AG04449 (cell line): ENCODE measurements at regions not wholly inside any gene's neighbourhood (a gene's known extent, or its start where the extent isn't known, plus 50 kb on each side); places are given as distances from the start of the nearest gene placed in this dataset.
A peak's percentile ranks its signal among the peaks of the same experiment; 100 is the strongest.

Experiments
- CTCF ChIA-PET: fragments of 350-600 bp; formaldehyde crosslinking; extraction: SDS; loops from one replicate; lab custom pipeline; 2021; ENCODE audit warnings: antibody characterized with exemption; lab: Yijun Ruan, JAX
- POLR2A ChIA-PET: fragments of 400-600, 350-600 bp; formaldehyde crosslinking; extraction: SDS; loops from one replicate; lab custom pipeline; 2020; ENCODE audit warnings: antibody characterized with exemption, inconsistent platforms; lab: Yijun Ruan, JAX
- DNase-seq: peaks from one replicate; pipeline ENCODE4 v3.0.0-alpha.2; 2010; ENCODE audit warnings: low read depth, low spot score
- H3K4me3 ChIP-seq: 2 replicates; pipeline ENCODE4 v1.5.1; 2011; ENCODE audit warnings: low read depth, mild to moderate bottlenecking, control low read depth, low read length
- CTCF ChIP-seq: IDR thresholded peaks from one replicate; pipeline ENCODE4 v1.5.1; 2011; ENCODE audit warnings: mild to moderate bottlenecking, moderate library complexity, low read length, control low read depth, inconsistent platforms; ENCODE audit not compliant: insufficient read depth; ENCODE audit errors: missing control alignments

- POLR2A ChIA-PET = no interaction called here
- CTCF ChIA-PET = interaction anchor here (0.9 to 5.0 kb wide), 5 partner anchors 10 to 634 kb away, joined by 3 to 49 read pairs (median 3); no protein-coding TSS in a partner anchor
- no peak for DNase-seq
- TF ChIP-seq CTCF = no peak
- H3K4me3 ChIP-seq = no peak overlapping the region
Observed at GRCh38 chr5:168217497-168217896, 73.9 kb upstream of the WWC1 start.

- ChIA-PET POLR2A (no interaction called here), CTCF (interaction anchor here (0.7 to 5.0 kb wide), 17 partner anchors 9 to 643 kb away, joined by 3 to 49 read pairs (median 7); no protein-coding TSS in a partner anchor)
- no peak for TF ChIP-seq CTCF
- DNase-seq = no peak
- H3K4me3 ChIP-seq = no peak overlapping the region
Observed at GRCh38 chr5:168218746-168219145, 72.7 kb upstream of the WWC1 start.

- DNase-seq = no peak
- CTCF ChIA-PET = interaction anchor here (0.7 to 5.0 kb wide), 49 partner anchors 8 to 651 kb away, joined by 3 to 49 read pairs (median 4); no protein-coding TSS in a partner anchor
- peak; percentile 75 for TF ChIP-seq CTCF
- POLR2A ChIA-PET = no interaction called here
- H3K4me3 ChIP-seq = no peak overlapping the region
Observed at GRCh38 chr5:168219515-168220410, 71.7 kb upstream of the WWC1 start.

- POLR2A ChIA-PET = no interaction called here
- DNase-seq = no peak
- CTCF ChIA-PET = interaction anchor here (1.4 to 1.6 kb wide), 2 partner anchors 9 to 641 kb away, joined by 4 to 5 read pairs; no protein-coding TSS in a partner anchor
- TF ChIP-seq CTCF = no peak
- no peak overlapping the region for H3K4me3 ChIP-seq
Observed at GRCh38 chr5:168224085-168224484, 67.4 kb upstream of the WWC1 start.

- no peak for TF ChIP-seq CTCF
- ChIA-PET POLR2A (no interaction called here), CTCF (interaction anchor here (1.1 to 1.4 kb wide), 2 partner anchors 12 to 17 kb away, joined by 3 to 4 read pairs; no protein-coding TSS in a partner anchor)
- no peak overlapping the region for H3K4me3 ChIP-seq
- no peak for DNase-seq
Observed at GRCh38 chr5:168226012-168226411, 65.4 kb upstream of the WWC1 start.

- ChIA-PET POLR2A (no interaction called here), CTCF (interaction anchor here (1.1 to 2.6 kb wide), 3 partner anchors 7 to 16 kb away, joined by 3 to 14 read pairs (median 6); no protein-coding TSS in a partner anchor)
- no peak for TF ChIP-seq CTCF
- no peak for DNase-seq
- no peak overlapping the region for H3K4me3 ChIP-seq
Observed at GRCh38 chr5:168227001-168227400, 64.4 kb upstream of the WWC1 start.
